HG02678 (cell line): ENCODE measurements at regions not wholly inside any gene's neighbourhood (a gene's known extent, or its start where the extent isn't known, plus 50 kb on each side); places are given as distances from the start of the nearest gene placed in this dataset.

ENCODE experiments used
- ATAC-seq: cut with Tn5 transposase; IDR thresholded peaks from one replicate; pipeline ENCODE4 v1.9.1; 2021; ENCODE audit warnings: mild to moderate bottlenecking, moderate library complexity; ENCODE audit not compliant: unreplicated experiment

DNA sequence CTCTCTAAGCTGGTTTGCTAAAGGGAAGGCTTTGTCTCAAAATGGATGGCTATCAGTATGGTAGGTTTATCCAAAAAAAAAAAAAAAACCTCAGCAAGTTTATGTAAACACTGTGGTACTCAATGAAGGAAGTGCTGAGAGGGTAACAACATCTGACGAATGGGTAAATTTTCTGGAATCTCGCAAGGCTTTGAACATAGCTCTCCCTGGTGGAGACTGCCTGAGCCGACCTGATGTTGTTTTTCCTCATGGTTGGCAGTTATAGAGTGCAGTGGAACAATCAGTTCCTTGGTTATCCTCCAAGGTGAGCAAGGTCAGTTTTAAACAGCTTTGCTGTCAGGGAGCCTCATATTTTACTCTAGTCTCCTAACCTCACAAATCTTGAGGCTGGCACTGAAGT, 94.6 kb downstream of the ZPLD1 start:
- ATAC-seq: no peak

DNA sequence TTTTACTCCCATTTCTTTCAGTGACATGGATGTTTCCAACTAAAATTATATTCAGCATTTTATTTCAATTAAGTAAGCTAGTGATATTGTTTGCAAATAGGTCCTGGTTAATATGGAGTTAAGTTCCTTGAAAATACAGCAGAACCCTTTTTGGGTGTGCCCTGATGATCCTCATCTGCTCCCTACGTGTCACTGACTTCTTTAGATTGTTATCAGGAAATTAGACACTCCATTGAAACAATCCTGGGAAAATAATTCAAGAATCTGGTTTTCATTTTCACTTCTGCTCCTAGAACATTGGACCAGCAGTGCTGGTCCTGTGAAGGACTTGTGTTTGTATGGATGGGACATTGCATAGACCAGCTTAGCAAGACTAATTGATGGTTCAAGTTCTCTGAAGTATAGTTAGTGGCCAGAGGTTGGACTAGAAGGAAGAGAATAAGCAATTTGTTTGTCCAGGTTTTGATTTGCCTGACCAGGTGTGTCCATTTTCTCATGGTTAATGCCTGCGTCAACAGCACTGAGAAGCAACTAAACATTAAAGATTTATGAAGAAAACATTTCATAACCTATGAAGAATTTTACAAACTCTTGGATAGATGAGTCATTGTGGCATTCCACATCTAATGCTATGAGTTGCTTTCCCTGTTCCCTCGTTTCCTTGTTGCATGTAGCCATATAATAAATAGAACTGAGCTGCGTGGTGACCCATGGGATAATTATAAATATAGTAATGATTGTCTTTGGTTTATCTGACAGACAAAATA, 95.8 kb downstream of the ZPLD1 start:
- no peak for ATAC-seq

GRCh38 chr3:102531686-102532085, 96.9 kb downstream of the ZPLD1 start:
- no peak for ATAC-seq

- ATAC-seq: no peak
These were observed 98.1 kb downstream of the ZPLD1 start for GRCh38 chr3:102532901-102533300.

GRCh38 chr3:102533784-102534183, 99.0 kb downstream of the ZPLD1 start:
- ATAC-seq: no peak

DNA sequence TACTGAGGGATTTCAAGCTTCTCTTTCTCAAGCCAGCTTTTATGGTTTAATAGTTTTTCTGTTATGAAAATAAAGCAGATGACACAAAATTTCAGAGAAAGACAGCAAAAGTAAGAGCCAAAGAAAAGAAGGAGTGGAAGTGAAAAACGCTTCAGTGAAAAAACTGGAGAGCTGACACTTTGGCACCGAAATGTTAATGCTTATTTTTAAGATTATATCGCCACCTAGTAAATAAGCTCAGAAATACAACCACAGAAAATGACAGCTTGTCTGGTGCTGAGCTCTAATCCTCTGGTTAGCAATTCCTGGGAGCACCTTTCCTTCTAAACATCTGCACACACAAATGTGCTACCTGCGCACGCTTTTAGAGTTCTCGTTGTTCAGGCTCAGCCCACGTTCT, 101.6 kb downstream of the ZPLD1 start:
- ATAC-seq: peak; percentile 62

GRCh38 chr3:102537123-102537522, 102.3 kb downstream of the ZPLD1 start:
- ATAC-seq: no peak

DNA sequence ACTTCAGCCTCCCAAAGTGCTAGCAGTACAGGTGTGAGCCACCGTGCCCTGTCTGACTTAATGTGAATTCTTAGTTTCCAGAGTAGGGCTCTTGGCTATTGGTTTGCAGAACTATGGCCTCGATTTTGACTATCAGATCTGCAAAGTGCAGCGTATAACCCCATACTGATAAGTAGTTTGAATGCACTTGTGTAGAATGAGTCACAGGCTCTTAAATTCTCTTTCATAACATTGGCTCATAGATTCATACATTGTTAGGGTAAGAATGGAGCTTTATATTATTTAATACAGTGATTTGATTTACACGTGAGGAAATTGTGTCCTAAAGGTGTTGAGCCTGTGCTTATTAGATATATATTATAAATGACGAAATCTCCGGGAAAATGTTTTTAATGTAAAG, 109.9 kb downstream of the ZPLD1 start:
- ATAC-seq: no peak

DNA sequence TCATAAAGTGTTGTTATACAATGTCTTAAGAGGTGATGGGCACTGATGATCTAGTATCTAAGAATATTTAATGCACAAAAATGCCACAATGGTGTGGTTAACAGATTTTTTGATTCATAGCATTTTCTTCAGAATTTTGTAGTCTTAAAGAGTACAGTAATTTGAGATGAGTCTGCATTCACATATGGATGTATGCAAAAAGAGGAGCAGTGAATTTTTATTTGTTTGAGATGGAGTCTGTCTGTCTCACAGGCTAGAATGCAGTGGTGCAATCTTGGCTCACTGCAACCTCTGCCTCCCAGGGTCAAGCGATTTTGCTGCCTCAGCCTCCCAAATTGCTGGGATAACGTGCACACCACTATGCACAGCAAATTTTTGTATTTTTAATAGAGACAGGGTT, 110.5 kb downstream of the ZPLD1 start:
- no peak for ATAC-seq

- no peak for ATAC-seq
These were observed 119.1 kb downstream of the ZPLD1 start for GRCh38 chr3:102553876-102554275.

DNA sequence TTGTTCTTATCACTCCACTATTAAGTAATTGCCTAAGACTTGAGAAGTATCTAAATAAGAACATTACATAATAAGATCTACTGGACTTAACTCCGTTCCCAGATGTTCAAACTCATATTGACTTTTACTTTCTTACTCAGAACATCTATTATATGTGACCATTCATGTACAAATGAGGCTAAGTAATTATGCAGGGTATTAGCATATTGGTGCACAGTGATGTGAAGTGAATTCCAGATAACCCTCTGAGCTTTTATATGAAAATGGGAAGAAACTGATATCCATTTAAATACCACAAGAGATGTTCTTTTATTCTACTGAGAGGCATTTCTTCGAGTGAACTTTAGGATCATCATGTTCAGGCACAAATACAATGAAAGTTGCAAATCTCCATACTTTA, 135.7 kb downstream of the ZPLD1 start:
- ATAC-seq: no peak

GRCh38 chr3:102571006-102571405, 136.2 kb downstream of the ZPLD1 start:
- no peak for ATAC-seq

- no peak for ATAC-seq
These were observed 137.0 kb downstream of the ZPLD1 start for GRCh38 chr3:102571720-102572384.

DNA sequence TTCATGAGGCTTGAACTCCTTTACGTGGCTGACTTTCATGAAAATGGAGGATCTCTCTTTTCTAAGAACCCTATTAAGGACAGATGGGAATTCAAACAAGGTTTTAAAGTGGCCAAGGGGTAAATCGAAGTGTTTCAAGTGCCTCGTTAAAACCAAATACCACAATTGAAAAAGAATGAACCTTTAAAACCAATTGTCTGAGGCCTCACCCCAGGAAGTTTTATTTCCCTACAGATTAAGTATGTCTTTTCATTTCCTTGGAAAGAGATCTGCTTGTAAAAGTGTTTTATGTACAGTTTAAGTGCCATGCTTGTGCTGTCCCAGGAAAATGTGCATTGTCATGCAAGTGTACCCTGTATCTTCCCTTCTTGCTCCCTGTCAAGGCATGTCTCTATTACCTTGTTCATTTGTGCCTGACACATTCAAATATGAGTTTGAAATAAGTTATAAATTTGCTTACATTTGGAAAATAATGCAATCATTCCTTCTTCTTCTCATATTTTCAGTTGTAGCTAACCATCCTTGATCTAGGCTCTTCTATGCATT, 138.7 kb downstream of the ZPLD1 start:
- no peak for ATAC-seq

DNA sequence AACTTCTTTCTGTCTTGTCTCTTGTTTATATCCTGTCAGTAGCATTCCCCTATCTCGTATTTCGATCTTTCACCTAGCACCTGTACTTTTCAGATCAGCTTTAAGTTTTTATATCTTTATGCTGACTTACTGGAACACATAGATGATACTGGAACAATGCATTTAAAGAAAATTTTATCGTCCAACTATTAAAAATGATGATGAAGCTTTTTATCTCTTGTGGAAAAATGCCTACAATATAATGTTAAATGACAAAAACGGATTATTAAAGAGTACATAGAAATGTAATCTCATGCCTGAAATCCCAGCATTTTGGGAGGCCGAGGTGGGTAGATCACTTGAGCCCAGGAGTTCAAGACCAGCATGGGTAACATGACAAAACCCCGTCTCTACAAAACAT, 139.5 kb downstream of the ZPLD1 start:
- ATAC-seq: no peak

- ATAC-seq: no peak
These were observed 141.8 kb downstream of the ZPLD1 start for GRCh38 chr3:102576651-102577050.

GRCh38 chr3:102577082-102577789, 142.4 kb downstream of the ZPLD1 start:
- ATAC-seq: no peak

- no peak for ATAC-seq
These were observed 145.9 kb downstream of the ZPLD1 start for GRCh38 chr3:102580760-102581159.

- ATAC-seq: no peak
These were observed 151.7 kb downstream of the ZPLD1 start for GRCh38 chr3:102586485-102586884.

DNA sequence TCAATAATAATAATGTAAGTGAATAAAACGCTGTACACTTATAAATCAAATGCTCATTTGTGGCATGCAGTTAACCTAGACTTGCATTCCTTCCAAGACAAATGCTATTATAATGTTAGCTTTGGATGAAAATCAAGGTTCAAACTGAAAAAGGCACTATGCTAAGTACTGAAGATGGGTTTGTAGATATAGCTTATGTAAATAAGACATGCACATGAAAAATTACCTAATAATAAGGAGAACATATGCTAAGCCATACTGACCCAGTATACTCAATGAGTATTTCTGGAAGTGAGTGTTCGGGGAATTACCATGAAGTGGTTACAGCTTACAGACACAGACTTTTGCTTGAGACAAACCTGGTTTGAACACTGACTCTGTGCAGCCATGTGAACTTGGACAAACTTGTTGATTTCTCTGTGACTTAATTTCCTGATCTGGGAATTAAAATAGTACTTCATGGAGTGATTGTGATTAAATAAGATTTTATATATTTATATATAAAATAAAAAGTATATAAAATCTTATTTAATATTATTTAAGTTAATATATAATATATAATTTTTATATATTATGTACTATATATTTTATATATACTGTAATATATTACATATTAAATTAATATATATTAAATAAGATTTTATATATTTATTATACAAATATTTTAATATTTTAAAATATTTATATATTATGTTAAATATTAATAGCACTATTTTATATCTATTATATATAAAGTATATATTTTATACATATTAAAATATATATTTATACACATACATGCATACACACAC, 159.2 kb downstream of the ZPLD1 start:
- no peak for ATAC-seq

- ATAC-seq: no peak
These were observed 160.2 kb downstream of the ZPLD1 start for GRCh38 chr3:102595057-102595456.
